Body of pancreas (tissue), 4 donors: ENCODE measurements at regions not wholly inside any gene's neighbourhood (a gene's known extent, or its start where the extent isn't known, plus 50 kb on each side); places are given as distances from the start of the nearest gene placed in this dataset.
A peak's percentile ranks its signal among the peaks of the same experiment; 100 is the strongest.

Source experiments
- ATAC-seq: fragments of 150-250 bp; one replicate; pipeline ENCODE4 v1.9.1; 2016
- DNase-seq, 4 donors: peaks; one replicate each; pipeline ENCODE4 v3.0.0-alpha.2; 2019
- H3K27ac ChIP-seq, 4 donors: fragments of 200-600 bp; sonication (generic); 1 replicate in 3 of 4; 2 replicates in 1 of 4; pipeline versions ENCODE4 v1.5.1 to v1.6.1; 2016 to 2019; ENCODE audit warnings: mild to moderate bottlenecking in 1 of 4, mixed read lengths in 1 of 4, moderate library complexity in 1 of 4
- H3K27me3 ChIP-seq, 2 donors: fragments of 200-600 bp; sonication (generic); one replicate each; pipeline ENCODE4 v1.6.0; 2016; ENCODE audit warnings: mild to moderate bottlenecking in 1 of 2
- H3K36me3 ChIP-seq, 2 donors: fragments of 200-600 bp; sonication (generic); replicated peaks in 1 of 2; 2 replicates each; pipeline ENCODE4 v1.5.1; 2016; ENCODE audit warnings: low read depth in 2 of 2; ENCODE audit not compliant: insufficient read depth in 1 of 2
- H3K4me1 ChIP-seq: fragments of 200-600 bp; sonication (generic); one replicate; pipeline ENCODE4 v1.6.0; 2016
- H3K4me3 ChIP-seq, 2 donors: fragments of 200-600 bp; sonication (generic); 1 replicate in 1 of 2; 2 replicates in 1 of 2; pipeline ENCODE4 v1.5.1; 2016 to 2019
- H3K9me3 ChIP-seq, 3 donors: fragments of 200-600 bp; sonication (generic); 1 replicate in 2 of 3; 2 replicates in 1 of 3; pipeline ENCODE4 v1.5.1; 2016
- CTCF ChIP-seq, 7 experiments: fragments of 450-650 bp in 4 of 7; fragments of 200-600 bp in 3 of 7; sonication (generic) in 3 of 7; IDR thresholded peaks; one replicate each; pipeline ENCODE4 v1.5.1; 2016 to 2019; ENCODE audit warnings: antibody characterized with exemption in 7 of 7
- POLR2A ChIP-seq, 3 donors: fragments of 450-650 bp; IDR thresholded peaks; one replicate each; pipeline ENCODE4 v1.6.1; 2016; ENCODE audit warnings: antibody characterized with exemption in 3 of 3, mild to moderate bottlenecking in 2 of 3
- WGBS, 2 donors: methylation state at CpG; one replicate each; pipeline ENCODE4 v1.1.5; 2017; 5-methylcytosine and 5-hydroxymethylcytosine counted together
- intact Hi-C: fragments of 100-400 bp; cut with DNase I; formaldehyde crosslinking; loops from one replicate; pipeline ENCODE4 v1.15.1; 2023

GRCh38 chr6:80733641-80734040 lies 627.2 kb downstream of the BCKDHB start:
- intact Hi-C loops, result no loop called here
- 42 to 53% methylated on average over 2 of the region's 2 CpGs for WGBS, 2 donors
- ATAC-seq, result no peak

GRCh38 chr6:80728830-80729229 lies 622.4 kb downstream of the BCKDHB start:
- TF ChIP-seq CTCF (IDR thresholded peaks at IDR 0.05) (no peak), POLR2A (IDR thresholded peaks at IDR 0.05) (no peak)
- Histone ChIP-seq H3K36me3 (no peaks in the 10 kb centered on the region), H3K27me3 (no peaks in the 10 kb centered on the region), H3K27ac (peak overlapping the region in 1 of 4 donors; percentile 1), H3K9me3 (no peaks in the 10 kb centered on the region), H3K4me3 (no peak overlapping the region), H3K4me1 (no peaks in the 10 kb centered on the region)
- WGBS, 2 donors, result 26 to 32% methylated on average over 1 of the region's 1 CpG
- intact Hi-C loops, result no loop called here
- ATAC-seq, result peak; percentile 75
- DNase-seq, result peak in 1 of 4 donors; percentile 13

More at GRCh38 chr6:80733641-80734040, 627.2 kb downstream of the BCKDHB start:
- no peak for TF ChIP-seq CTCF (IDR thresholded peaks at IDR 0.05)
- no peak for TF ChIP-seq POLR2A (IDR thresholded peaks at IDR 0.05)
- H3K27me3 ChIP-seq, result no peaks in the 10 kb centered on the region
- H3K36me3 ChIP-seq, result no peaks in the 10 kb centered on the region
- no peaks in the 10 kb centered on the region for H3K4me1 ChIP-seq
- DNase-seq, result no peak
- no peaks in the 10 kb centered on the region for H3K9me3 ChIP-seq
- no peak overlapping the region for H3K4me3 ChIP-seq
- no peak overlapping the region for H3K27ac ChIP-seq

- Histone ChIP-seq H3K4me1 (no peaks in the 10 kb centered on the region), H3K36me3 (no peaks in the 10 kb centered on the region), H3K9me3 (no peaks in the 10 kb centered on the region), H3K4me3 (no peak overlapping the region), H3K27ac (peak overlapping the region in 1 of 4 donors; percentile 1), H3K27me3 (no peaks in the 10 kb centered on the region)
- no peak for ATAC-seq
- no peak for TF ChIP-seq POLR2A (IDR thresholded peaks at IDR 0.05)
- no peak for TF ChIP-seq CTCF (IDR thresholded peaks at IDR 0.05)
- DNase-seq, result no peak
- 31 to 37% methylated on average over 1 of the region's 1 CpG for WGBS, 2 donors
- intact Hi-C loops, result no loop called here
Measured at GRCh38 chr6:80728101-80728750, 621.8 kb downstream of the BCKDHB start.

GRCh38 chr6:80725156-80725930 lies 618.9 kb downstream of the BCKDHB start:
- DNase-seq (no peak), ATAC-seq (no peak)
- WGBS, 2 donors, result 29 to 33% methylated on average over 5 of the region's 5 CpGs
- H3K9me3 ChIP-seq, result no peaks in the 10 kb centered on the region
- no peak overlapping the region for H3K4me3 ChIP-seq
- H3K27ac ChIP-seq, result no peak overlapping the region
- H3K4me1 ChIP-seq, result no peaks in the 10 kb centered on the region
- no peak for TF ChIP-seq POLR2A (IDR thresholded peaks at IDR 0.05)
- no peak for TF ChIP-seq CTCF (IDR thresholded peaks at IDR 0.05)
- H3K36me3 ChIP-seq, result no peaks in the 10 kb centered on the region
- H3K27me3 ChIP-seq, result no peaks in the 10 kb centered on the region
- intact Hi-C loops, result no loop called here
